ENCODE measurements at regions not wholly inside any gene's neighbourhood (a gene's known extent, or its start where the extent isn't known, plus 50 kb on each side); places are given as distances from the start of the nearest gene placed in this dataset.

GRCh38 chr22:35138521-35138920 lies 72.6 kb downstream of the ISX start:
- Mint-ChIP-seq H3K27ac (ENCODE audit: unreplicated experiment) (no peak overlapping the region), H3K27me3 (ENCODE audit: unreplicated experiment) (peaks cover 5% of the 10 kb centered on the region), H3K36me3 (ENCODE audit: low read depth, unreplicated experiment) (no peaks in the 10 kb centered on the region), H3K4me3 (ENCODE audit: unreplicated experiment) (no peak overlapping the region), H3K4me1 (ENCODE audit: unreplicated experiment) (no peaks in the 10 kb centered on the region), H3K9me3 (ENCODE audit: unreplicated experiment) (no peaks in the 10 kb centered on the region)
- no peak for DNase-seq (ENCODE audit: low spot score)
- no peak for TF ChIP-seq CTCF (IDR thresholded peaks at IDR 0.05; ENCODE audit: unreplicated experiment)

DNA sequence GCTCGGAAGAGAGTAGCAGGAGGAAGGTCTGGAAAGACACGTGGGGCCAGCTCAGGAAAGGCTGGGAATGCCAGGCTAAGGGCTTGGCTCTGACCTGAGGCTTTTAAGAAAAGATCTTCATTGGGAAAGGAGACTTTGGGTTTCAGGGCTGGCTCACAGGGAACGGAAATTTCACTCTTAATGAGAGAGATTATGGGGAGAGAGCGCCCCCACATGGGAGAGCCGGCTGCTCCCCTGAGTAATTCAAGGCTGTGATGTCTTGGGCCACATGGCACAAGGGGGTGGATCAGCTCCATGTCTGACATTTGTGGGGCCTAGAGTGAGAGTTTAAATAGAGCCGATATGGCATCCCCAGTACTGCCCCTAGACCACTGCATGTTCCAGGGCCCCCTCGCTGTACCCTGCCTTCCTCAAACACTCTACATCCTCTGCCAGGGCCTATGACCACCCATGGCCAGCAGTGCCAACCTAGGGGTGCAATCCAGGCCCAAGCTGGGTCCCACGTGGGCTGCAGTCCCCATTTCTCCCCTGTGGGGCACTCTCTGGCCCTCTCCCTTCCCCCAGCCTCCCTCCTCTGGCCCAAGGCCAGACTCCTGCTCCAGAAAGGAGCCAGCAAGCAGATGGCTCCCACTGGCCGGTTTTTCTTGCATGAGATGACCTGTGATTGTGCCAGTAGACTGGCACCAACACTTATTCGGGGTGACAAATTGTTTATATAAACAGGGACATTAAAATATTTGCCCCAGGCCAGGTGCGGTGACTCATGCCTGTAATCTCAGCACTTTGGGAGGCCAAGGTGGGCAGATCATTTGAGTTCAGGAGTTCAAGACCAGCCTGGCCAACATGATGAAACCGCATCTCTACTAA lies 75.2 kb downstream of the ISX start:
- TF ChIP-seq CTCF (IDR thresholded peaks at IDR 0.05; ENCODE audit: unreplicated experiment): peak; percentile 20
- H3K36me3 Mint-ChIP-seq (ENCODE audit: low read depth, unreplicated experiment): no peaks in the 10 kb centered on the region
- peak; percentile 47 for DNase-seq (ENCODE audit: low spot score)
- H3K4me3 Mint-ChIP-seq (ENCODE audit: unreplicated experiment): no peak overlapping the region
- peaks cover 5% of the 10 kb centered on the region for H3K27me3 Mint-ChIP-seq (ENCODE audit: unreplicated experiment)
- no peaks in the 10 kb centered on the region for H3K4me1 Mint-ChIP-seq (ENCODE audit: unreplicated experiment)
- no peaks in the 10 kb centered on the region for H3K9me3 Mint-ChIP-seq (ENCODE audit: unreplicated experiment)
- H3K27ac Mint-ChIP-seq (ENCODE audit: unreplicated experiment): no peak overlapping the region

- no peak overlapping the region for H3K27ac Mint-ChIP-seq (ENCODE audit: unreplicated experiment)
- no peak for DNase-seq (ENCODE audit: low spot score)
- no peaks in the 10 kb centered on the region for H3K36me3 Mint-ChIP-seq (ENCODE audit: low read depth, unreplicated experiment)
- no peak overlapping the region for H3K4me3 Mint-ChIP-seq (ENCODE audit: unreplicated experiment)
- H3K4me1 Mint-ChIP-seq (ENCODE audit: unreplicated experiment): no peaks in the 10 kb centered on the region
- peaks cover 4% of the 10 kb centered on the region for H3K27me3 Mint-ChIP-seq (ENCODE audit: unreplicated experiment)
- TF ChIP-seq CTCF (IDR thresholded peaks at IDR 0.05; ENCODE audit: unreplicated experiment): no peak
- H3K9me3 Mint-ChIP-seq (ENCODE audit: unreplicated experiment): no peaks in the 10 kb centered on the region
Measured at GRCh38 chr22:35148381-35148780, 82.4 kb downstream of the ISX start.

DNA sequence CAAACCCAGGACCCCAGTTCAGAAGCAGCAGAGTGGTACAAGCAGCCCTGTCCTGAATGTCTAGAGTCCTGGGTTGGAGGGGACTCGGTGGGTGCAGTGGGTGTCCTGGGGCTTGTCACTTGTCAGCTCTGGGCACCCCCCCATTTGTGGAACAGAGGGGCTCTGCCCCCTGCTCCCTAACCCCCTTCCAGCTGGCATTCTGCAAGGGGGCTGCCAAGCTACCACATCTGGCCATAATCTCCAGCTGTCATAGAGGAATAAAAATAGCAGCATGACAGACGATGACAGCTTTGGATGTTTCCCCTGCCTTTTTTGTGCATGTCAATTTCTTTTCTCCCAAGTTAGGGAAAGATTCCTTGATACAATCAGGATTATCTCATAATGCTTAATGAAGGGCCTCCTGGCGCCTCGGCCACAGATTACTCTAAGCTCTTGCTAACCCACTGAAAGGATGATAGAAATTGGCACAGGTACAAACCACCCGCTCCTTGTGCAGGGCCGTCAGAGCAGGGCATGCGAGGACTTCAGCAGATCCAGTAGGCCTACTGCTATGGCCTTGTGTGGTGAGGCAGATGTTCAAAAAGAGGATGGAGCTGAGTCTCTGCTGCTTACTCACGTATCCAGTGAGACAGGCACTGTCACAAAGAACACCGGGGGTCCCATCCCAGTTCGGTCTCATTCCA lies 83.0 kb downstream of the ISX start:
- DNase-seq (ENCODE audit: low spot score): no peak
- no peak overlapping the region for H3K27ac Mint-ChIP-seq (ENCODE audit: unreplicated experiment)
- peaks cover 4% of the 10 kb centered on the region for H3K27me3 Mint-ChIP-seq (ENCODE audit: unreplicated experiment)
- no peak overlapping the region for H3K4me3 Mint-ChIP-seq (ENCODE audit: unreplicated experiment)
- TF ChIP-seq CTCF (IDR thresholded peaks at IDR 0.05; ENCODE audit: unreplicated experiment): no peak
- no peaks in the 10 kb centered on the region for H3K9me3 Mint-ChIP-seq (ENCODE audit: unreplicated experiment)
- no peaks in the 10 kb centered on the region for H3K36me3 Mint-ChIP-seq (ENCODE audit: low read depth, unreplicated experiment)
- H3K4me1 Mint-ChIP-seq (ENCODE audit: unreplicated experiment): no peaks in the 10 kb centered on the region

Data from endothelial cell (in vitro differentiated cells).